ENCODE measurements at regions not wholly inside any gene's neighbourhood (a gene's known extent, or its start where the extent isn't known, plus 50 kb on each side); places are given as distances from the start of the nearest gene placed in this dataset.

- no peak for TF ChIP-seq ZNF274 (IDR thresholded peaks at IDR 0.05; ENCODE audit: low read length)
- no peak for TF ChIP-seq ZNF274 (tag by site-specific recombination; IDR thresholded peaks at IDR 0.05; ENCODE audit: borderline replicate concordance)
- TF ChIP-seq CTCF (tag by site-specific recombination; IDR thresholded peaks at IDR 0.05), result no peak
- TF ChIP-seq HOXC10 (CRISPR knock-in tag; IDR thresholded peaks at IDR 0.05), result no peak
- no peak for TF ChIP-seq ZNF202 (tag by site-specific recombination; IDR thresholded peaks at IDR 0.05; ENCODE audit: borderline replicate concordance)
- TF ChIP-seq OVOL3 (tag by site-specific recombination; IDR thresholded peaks at IDR 0.05), result no peak
- no peak for TF ChIP-seq KLF8 (tag by site-specific recombination; IDR thresholded peaks at IDR 0.05)
- TF ChIP-seq ZNF324 (tag by site-specific recombination; IDR thresholded peaks at IDR 0.05), result no peak
- TF ChIP-seq HOXA7 (CRISPR knock-in tag; IDR thresholded peaks at IDR 0.05; ENCODE audit: borderline replicate concordance), result no peak
- TF ChIP-seq ZNF121 (tag by site-specific recombination; IDR thresholded peaks at IDR 0.05), result no peak
Measured at GRCh38 chr12:102631274-102631673, 150.9 kb upstream of the IGF1 start.
